ENCODE measurements at regions not wholly inside any gene's neighbourhood (a gene's known extent, or its start where the extent isn't known, plus 50 kb on each side); places are given as distances from the start of the nearest gene placed in this dataset.

- no peak for DNase-seq (ENCODE audit: low read depth)
These were observed 104.4 kb upstream of the FLRT2 start for GRCh38 chr14:85425507-85425906.

GRCh38 chr14:85426068-85426935, 103.6 kb upstream of the FLRT2 start:
- DNase-seq (ENCODE audit: low read depth) = no peak

- no peak for DNase-seq (ENCODE audit: low read depth)
These were observed 101.0 kb upstream of the FLRT2 start for GRCh38 chr14:85428926-85429325.

GRCh38 chr14:85437148-85437547, 92.8 kb upstream of the FLRT2 start:
- DNase-seq (ENCODE audit: low read depth) = no peak

GRCh38 chr14:85438001-85438400, 91.9 kb upstream of the FLRT2 start:
- no peak for DNase-seq (ENCODE audit: low read depth)

- no peak for DNase-seq (ENCODE audit: low read depth)
These were observed 91.4 kb upstream of the FLRT2 start for GRCh38 chr14:85438481-85438942.

GRCh38 chr14:85439696-85440328, 90.1 kb upstream of the FLRT2 start:
- DNase-seq (ENCODE audit: low read depth) = no peak

- no peak for DNase-seq (ENCODE audit: low read depth)
These were observed 87.9 kb upstream of the FLRT2 start for GRCh38 chr14:85441909-85442643.

- no peak for DNase-seq (ENCODE audit: low read depth)
These were observed 86.9 kb upstream of the FLRT2 start for GRCh38 chr14:85442996-85443395.

- no peak for DNase-seq (ENCODE audit: low read depth)
These were observed 85.3 kb upstream of the FLRT2 start for GRCh38 chr14:85444635-85445034.

GRCh38 chr14:85445151-85445795, 84.7 kb upstream of the FLRT2 start:
- DNase-seq (ENCODE audit: low read depth) = no peak

- DNase-seq (ENCODE audit: low read depth) = no peak
These were observed 82.1 kb upstream of the FLRT2 start for GRCh38 chr14:85447883-85448282.

- DNase-seq (ENCODE audit: low read depth) = no peak
These were observed 78.5 kb upstream of the FLRT2 start for GRCh38 chr14:85451421-85451820.

GRCh38 chr14:85453401-85454225, 76.3 kb upstream of the FLRT2 start:
- DNase-seq (ENCODE audit: low read depth) = no peak

- DNase-seq (ENCODE audit: low read depth) = no peak
These were observed 75.6 kb upstream of the FLRT2 start for GRCh38 chr14:85454226-85454813.

- no peak for DNase-seq (ENCODE audit: low read depth)
These were observed 70.5 kb upstream of the FLRT2 start for GRCh38 chr14:85459361-85460000.

- DNase-seq (ENCODE audit: low read depth) = no peak
These were observed 68.4 kb upstream of the FLRT2 start for GRCh38 chr14:85461432-85462133.

- no peak for DNase-seq (ENCODE audit: low read depth)
These were observed 66.4 kb upstream of the FLRT2 start for GRCh38 chr14:85463512-85463911.

GRCh38 chr14:85464135-85464895, 65.6 kb upstream of the FLRT2 start:
- no peak for DNase-seq (ENCODE audit: low read depth)
